Type B pancreatic cell (in vitro differentiated cells): ENCODE measurements at regions not wholly inside any gene's neighbourhood (a gene's known extent, or its start where the extent isn't known, plus 50 kb on each side); places are given as distances from the start of the nearest gene placed in this dataset.

ENCODE experiments used
- DNase-seq: peaks from one replicate; pipeline ENCODE4 v3.0.0; 2021; ENCODE audit warnings: mixed read lengths; ENCODE audit not compliant: unreplicated experiment; ENCODE audit errors: extremely low spot score
- H3K27ac Mint-ChIP-seq: 2 replicates; pipeline ENCODE4 v1.8.0; 2021; ENCODE audit warnings: mild to moderate bottlenecking, mixed read lengths
- H3K27me3 Mint-ChIP-seq: 2 replicates; pipeline ENCODE4 v1.8.0; 2021; ENCODE audit warnings: mixed read lengths
- H3K36me3 Mint-ChIP-seq: 2 replicates; pipeline ENCODE4 v1.8.0; 2021; ENCODE audit warnings: mixed read lengths
- H3K4me1 Mint-ChIP-seq: one replicate; pipeline ENCODE4 v1.8.0; 2021; ENCODE audit warnings: mixed read lengths; ENCODE audit not compliant: unreplicated experiment
- H3K4me3 Mint-ChIP-seq: 2 replicates; pipeline ENCODE4 v1.8.0; 2021; ENCODE audit warnings: mild to moderate bottlenecking, mixed read lengths
- H3K9me3 Mint-ChIP-seq: 2 replicates; pipeline ENCODE4 v1.8.0; 2021; ENCODE audit warnings: mixed read lengths
- TF ChIP-seq, protein P1 (sequence below): fragments of 200-600 bp; sonication (generic); conservative IDR thresholded peaks from 2 replicates; pipeline ENCODE4 v1.5.0; 2021; ENCODE audit warnings: antibody characterized with exemption, mild to moderate bottlenecking

GRCh38 chr13:46490129-46490528 lies 62.8 kb upstream of the LRCH1 start:
- Mint-ChIP-seq H3K27ac (no peak overlapping the region), H3K4me3 (no peak overlapping the region), H3K4me1 (peaks cover 19% of the 10 kb centered on the region), H3K9me3 (no peaks in the 10 kb centered on the region), H3K36me3 (no peaks in the 10 kb centered on the region), H3K27me3 (peaks cover 4% of the 10 kb centered on the region)
- no peak for DNase-seq
- TF ChIP-seq, protein P1, sequence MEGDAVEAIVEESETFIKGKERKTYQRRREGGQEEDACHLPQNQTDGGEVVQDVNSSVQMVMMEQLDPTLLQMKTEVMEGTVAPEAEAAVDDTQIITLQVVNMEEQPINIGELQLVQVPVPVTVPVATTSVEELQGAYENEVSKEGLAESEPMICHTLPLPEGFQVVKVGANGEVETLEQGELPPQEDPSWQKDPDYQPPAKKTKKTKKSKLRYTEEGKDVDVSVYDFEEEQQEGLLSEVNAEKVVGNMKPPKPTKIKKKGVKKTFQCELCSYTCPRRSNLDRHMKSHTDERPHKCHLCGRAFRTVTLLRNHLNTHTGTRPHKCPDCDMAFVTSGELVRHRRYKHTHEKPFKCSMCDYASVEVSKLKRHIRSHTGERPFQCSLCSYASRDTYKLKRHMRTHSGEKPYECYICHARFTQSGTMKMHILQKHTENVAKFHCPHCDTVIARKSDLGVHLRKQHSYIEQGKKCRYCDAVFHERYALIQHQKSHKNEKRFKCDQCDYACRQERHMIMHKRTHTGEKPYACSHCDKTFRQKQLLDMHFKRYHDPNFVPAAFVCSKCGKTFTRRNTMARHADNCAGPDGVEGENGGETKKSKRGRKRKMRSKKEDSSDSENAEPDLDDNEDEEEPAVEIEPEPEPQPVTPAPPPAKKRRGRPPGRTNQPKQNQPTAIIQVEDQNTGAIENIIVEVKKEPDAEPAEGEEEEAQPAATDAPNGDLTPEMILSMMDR, result no peak

DNA sequence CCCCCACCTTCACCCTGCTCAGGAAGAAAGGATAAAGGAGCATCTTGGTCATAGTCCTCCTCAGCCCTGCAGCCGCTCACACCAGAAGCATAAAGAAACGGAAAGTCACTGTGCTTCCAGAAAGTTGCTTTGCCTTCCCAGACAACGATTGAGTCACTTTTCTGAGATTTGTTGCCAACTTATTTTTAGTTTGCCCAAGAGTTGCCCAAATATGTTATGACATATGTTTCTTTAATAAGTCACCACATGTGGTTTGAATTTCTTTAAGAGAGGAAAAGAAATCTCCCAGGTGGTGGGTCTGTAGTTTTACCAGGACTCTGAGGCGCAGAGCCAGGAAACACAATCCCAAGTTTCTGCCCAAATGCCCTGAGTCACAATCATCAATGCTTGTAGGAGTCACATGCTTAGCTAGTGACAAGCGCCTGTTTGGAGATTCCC lies 63.4 kb upstream of the LRCH1 start:
- Mint-ChIP-seq H3K9me3 (peaks cover 2% of the 10 kb centered on the region), H3K4me1 (peaks cover 14% of the 10 kb centered on the region), H3K27me3 (peaks cover 4% of the 10 kb centered on the region), H3K4me3 (no peak overlapping the region), H3K36me3 (no peaks in the 10 kb centered on the region), H3K27ac (no peak overlapping the region)
- DNase-seq, result no peak
- TF ChIP-seq, protein P1, result no peak

GRCh38 chr13:46487748-46488147 lies 65.2 kb upstream of the LRCH1 start:
- H3K4me3 Mint-ChIP-seq, result no peak overlapping the region
- TF ChIP-seq, protein P1, result no peak
- H3K36me3 Mint-ChIP-seq, result no peaks in the 10 kb centered on the region
- H3K27me3 Mint-ChIP-seq, result peaks cover 4% of the 10 kb centered on the region
- peaks cover 13% of the 10 kb centered on the region for H3K4me1 Mint-ChIP-seq
- no peak overlapping the region for H3K27ac Mint-ChIP-seq
- DNase-seq, result no peak
- H3K9me3 Mint-ChIP-seq, result peaks cover 6% of the 10 kb centered on the region

GRCh38 chr13:46486270-46486669 lies 66.7 kb upstream of the LRCH1 start:
- H3K27ac Mint-ChIP-seq, result no peak overlapping the region
- H3K4me1 Mint-ChIP-seq, result peaks cover 13% of the 10 kb centered on the region
- H3K4me3 Mint-ChIP-seq, result no peak overlapping the region
- DNase-seq, result no peak
- H3K36me3 Mint-ChIP-seq, result no peaks in the 10 kb centered on the region
- peaks cover 6% of the 10 kb centered on the region for H3K9me3 Mint-ChIP-seq
- H3K27me3 Mint-ChIP-seq, result peaks cover 4% of the 10 kb centered on the region
- TF ChIP-seq, protein P1, result no peak

DNA sequence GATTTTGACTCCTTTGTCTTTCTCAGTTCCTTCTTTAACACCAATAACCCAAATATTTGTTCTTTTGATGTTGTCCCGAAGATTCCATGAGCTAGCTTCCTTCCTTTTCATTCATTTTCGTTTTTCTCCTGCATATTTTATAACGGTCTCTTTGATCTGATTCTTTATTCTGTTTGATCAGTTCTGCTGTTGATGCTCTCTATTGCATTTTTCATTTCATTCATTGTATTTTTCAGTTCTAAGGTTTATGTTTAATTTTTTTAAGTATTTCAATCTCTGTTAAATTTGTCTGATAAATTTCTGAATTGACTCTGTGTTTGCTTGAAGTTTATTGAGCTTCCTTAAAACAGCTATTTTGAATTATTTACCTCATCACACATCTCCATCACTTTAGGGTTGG lies 68.4 kb upstream of the LRCH1 start:
- TF ChIP-seq, protein P1, result no peak
- peaks cover 4% of the 10 kb centered on the region for H3K27me3 Mint-ChIP-seq
- no peak overlapping the region for H3K4me3 Mint-ChIP-seq
- peaks cover 6% of the 10 kb centered on the region for H3K9me3 Mint-ChIP-seq
- DNase-seq, result no peak
- no peak overlapping the region for H3K27ac Mint-ChIP-seq
- H3K36me3 Mint-ChIP-seq, result no peaks in the 10 kb centered on the region
- H3K4me1 Mint-ChIP-seq, result peaks cover 3% of the 10 kb centered on the region

DNA sequence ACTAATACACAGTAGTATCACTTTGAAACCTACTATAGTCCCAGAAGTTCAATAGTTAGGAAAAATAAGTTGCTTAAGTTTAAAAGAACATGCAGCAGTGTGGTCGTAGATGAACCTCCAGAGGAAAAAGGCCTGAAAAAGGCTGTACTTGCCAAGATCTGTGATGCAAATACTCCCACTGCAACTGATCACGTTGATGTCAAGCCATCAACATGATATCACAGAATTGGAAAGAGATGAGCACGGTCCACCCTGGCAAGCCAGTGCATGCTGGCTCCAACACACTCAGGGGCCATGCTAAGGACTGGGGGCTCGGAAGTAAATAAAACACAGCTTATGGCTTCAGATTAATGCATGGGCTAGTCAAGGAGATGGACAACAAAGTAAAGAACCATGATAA lies 71.8 kb upstream of the LRCH1 start:
- H3K4me3 Mint-ChIP-seq, result no peak overlapping the region
- H3K9me3 Mint-ChIP-seq, result peaks cover 6% of the 10 kb centered on the region
- DNase-seq, result no peak
- H3K27ac Mint-ChIP-seq, result no peak overlapping the region
- H3K36me3 Mint-ChIP-seq, result no peaks in the 10 kb centered on the region
- H3K4me1 Mint-ChIP-seq, result no peaks in the 10 kb centered on the region
- H3K27me3 Mint-ChIP-seq, result no peaks in the 10 kb centered on the region
- TF ChIP-seq, protein P1, result no peak
